MG63 (cell line): ENCODE measurements at regions not wholly inside any gene's neighbourhood (a gene's known extent, or its start where the extent isn't known, plus 50 kb on each side); places are given as distances from the start of the nearest gene placed in this dataset.
A peak's percentile ranks its signal among the peaks of the same experiment; 100 is the strongest.

Source experiments
- DNase-seq: peaks from one replicate; pipeline ENCODE4 v3.0.0-alpha.2; 2020
- H3K27me3 ChIP-seq: fragments of 250-450 bp; sonication (Bioruptor Pico); 2 replicates; pipeline ENCODE4 v1.5.1; 2020; ENCODE audit warnings: mild to moderate bottlenecking, moderate library complexity
- H3K36me3 ChIP-seq: fragments of 250-450 bp; sonication (Bioruptor Pico); 2 replicates; pipeline ENCODE4 v1.5.1; 2020; ENCODE audit warnings: mild to moderate bottlenecking, moderate library complexity
- H3K4me3 ChIP-seq: fragments of 250-450 bp; sonication (Bioruptor Pico); 2 replicates; pipeline ENCODE4 v1.5.1; 2020; ENCODE audit warnings: mild to moderate bottlenecking, moderate library complexity
- H3K9me3 ChIP-seq: fragments of 250-450 bp; sonication (Bioruptor Pico); 2 replicates; pipeline ENCODE4 v1.5.1; 2020; ENCODE audit warnings: mild to moderate bottlenecking, moderate library complexity

DNA sequence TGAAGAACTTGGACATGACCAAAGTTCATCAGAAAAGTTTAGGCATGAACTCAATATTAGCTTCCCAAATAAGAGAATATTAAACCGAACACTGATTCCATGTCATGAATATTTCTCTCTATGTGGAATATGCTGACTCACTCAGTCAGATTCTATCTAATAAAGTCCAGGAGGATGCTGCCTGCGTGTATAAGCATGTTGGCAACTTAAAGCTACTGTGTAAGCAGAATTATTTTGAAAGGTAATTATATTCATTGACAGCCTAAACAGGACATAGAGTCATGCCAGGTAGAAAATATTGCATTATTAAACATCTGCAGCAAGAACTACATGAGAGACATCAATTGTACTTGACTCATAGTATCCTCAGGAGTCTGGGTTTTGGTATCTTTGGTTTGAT lies 367.9 kb upstream of the SPOCK3 start:
- no peaks in the 10 kb centered on the region for H3K27me3 ChIP-seq
- no peak for DNase-seq
- no peaks in the 10 kb centered on the region for H3K9me3 ChIP-seq
- H3K36me3 ChIP-seq, result no peaks in the 10 kb centered on the region
- no peak overlapping the region for H3K4me3 ChIP-seq

DNA sequence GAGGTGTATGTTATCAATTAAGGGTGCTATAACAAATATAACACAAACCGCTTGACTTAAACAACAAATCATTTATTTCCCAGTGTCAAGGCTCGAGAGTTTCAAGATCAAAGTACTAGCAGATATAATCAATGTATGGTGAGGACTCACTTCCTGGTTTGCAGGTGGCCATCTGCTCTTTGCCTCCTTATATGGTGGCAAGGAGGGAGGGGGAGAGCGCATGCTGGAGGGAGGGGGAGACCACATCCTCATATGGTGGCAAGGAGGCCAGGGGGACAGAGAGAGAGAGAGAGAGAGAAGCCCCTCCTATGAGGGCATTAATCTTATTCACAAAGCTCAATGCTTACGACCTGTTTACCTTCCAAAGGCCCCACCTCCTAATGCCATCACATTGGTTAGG lies 372.3 kb upstream of the SPOCK3 start:
- H3K4me3 ChIP-seq, result no peak overlapping the region
- H3K27me3 ChIP-seq, result no peaks in the 10 kb centered on the region
- no peaks in the 10 kb centered on the region for H3K9me3 ChIP-seq
- no peaks in the 10 kb centered on the region for H3K36me3 ChIP-seq
- no peak for DNase-seq

DNA sequence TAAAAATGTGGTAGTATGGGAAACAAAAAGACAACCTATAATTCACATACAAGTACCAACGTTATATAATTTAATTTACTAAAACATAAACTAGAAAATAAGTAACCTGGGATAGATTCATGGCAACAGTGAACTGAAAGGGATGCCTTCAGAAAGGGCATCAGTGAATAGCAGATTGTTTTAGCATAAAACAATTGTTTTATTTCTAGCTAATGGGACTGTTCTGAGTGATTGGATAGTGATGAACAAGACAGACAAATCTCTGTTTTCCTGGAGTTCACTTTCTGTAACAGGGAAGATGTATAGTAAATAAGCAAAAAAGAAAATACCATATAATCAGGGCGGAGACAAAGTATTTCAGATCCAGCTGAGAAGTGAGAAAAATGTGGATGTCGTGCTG lies 379.1 kb upstream of the SPOCK3 start:
- Histone ChIP-seq H3K36me3 (no peaks in the 10 kb centered on the region), H3K27me3 (no peaks in the 10 kb centered on the region; the same call in 1 of the 2 replicates), H3K9me3 (no peaks in the 10 kb centered on the region; the same call in 1 of the 2 replicates), H3K4me3 (no peak overlapping the region)
- no peak for DNase-seq

DNA sequence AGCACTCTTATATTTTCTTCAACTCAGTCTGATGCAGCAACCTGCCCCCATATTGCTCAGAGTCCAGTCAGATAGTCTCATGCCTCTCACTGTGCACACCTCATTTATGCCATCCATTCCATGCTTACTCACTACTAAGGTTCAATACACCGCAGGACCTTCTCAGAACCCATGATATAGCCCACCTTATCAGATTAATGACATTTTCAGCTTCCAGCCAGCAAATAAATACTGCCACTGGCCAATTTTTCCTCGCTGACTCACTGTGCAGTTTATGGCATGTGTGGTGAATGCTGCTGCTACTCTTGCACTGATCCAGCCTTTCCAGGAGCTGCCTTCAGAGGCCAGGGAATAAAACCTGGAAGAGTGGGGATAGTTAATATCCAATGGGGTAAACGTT lies 380.6 kb upstream of the SPOCK3 start:
- Histone ChIP-seq H3K36me3 (no peaks in the 10 kb centered on the region), H3K4me3 (no peak overlapping the region), H3K27me3 (no peaks in the 10 kb centered on the region; the same call in 1 of the 2 replicates), H3K9me3 (no peaks in the 10 kb centered on the region; the same call in 1 of the 2 replicates)
- DNase-seq, result peak; percentile 23

DNA sequence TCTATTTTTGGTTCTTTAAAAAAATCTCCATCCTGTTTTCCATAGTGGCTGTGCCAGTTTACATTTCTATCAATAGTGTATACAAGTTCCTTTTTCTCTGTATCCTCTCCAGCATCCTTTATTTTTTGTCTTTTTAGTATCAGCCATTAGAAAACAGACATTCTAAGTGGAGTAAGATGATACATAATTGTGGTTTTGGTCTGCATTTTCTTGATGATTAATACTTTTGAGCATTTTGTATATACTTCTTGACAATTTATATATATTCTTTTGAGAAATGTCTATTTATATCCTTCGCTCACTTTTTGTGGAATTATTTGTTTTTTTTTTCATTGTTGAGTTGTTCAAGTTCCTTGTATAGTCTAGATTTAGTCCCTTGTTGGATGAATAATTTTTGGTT lies 382.2 kb upstream of the SPOCK3 start:
- H3K4me3 ChIP-seq, result no peak overlapping the region
- H3K27me3 ChIP-seq, result no peaks in the 10 kb centered on the region; the same call in 1 of the 2 replicates
- no peak for DNase-seq
- H3K36me3 ChIP-seq, result no peaks in the 10 kb centered on the region
- no peaks in the 10 kb centered on the region; the same call in 1 of the 2 replicates for H3K9me3 ChIP-seq

DNA sequence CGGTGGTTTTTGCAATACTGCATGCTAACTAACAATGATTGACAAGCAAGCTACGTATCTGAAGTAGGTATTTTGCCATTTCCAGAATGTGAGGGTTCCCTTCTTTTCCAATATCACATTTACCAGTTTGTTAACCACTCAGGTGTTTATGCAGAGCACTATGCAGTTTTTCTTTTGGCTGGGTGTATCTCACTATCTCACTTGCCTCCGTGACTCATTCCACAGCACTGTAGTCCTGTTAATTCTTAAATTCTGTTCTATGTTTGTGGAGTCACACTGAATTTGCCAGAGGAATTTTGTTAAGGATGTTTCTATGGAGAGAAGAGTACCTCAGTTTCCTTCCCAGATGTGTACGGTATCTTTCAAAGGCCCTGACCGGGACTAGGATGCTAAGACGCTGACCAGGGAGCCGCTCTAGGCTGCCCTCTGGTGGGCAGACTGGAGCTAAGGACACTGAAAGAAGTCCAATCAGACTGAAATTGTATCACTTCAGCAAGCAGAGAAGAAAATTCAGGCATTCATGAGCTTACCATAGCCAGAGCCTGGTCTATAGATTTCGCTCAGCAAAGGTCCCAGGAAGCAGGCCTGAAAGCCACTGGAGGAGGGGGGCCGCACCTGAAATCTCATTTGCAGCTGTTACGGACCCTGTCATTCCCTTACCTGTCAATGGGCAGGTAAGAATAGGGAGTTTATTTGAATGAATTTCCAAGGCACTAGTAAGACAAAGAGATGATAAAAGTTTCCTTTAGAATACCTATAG lies 388.4 kb upstream of the SPOCK3 start:
- H3K4me3 ChIP-seq, result no peak overlapping the region
- no peaks in the 10 kb centered on the region for H3K36me3 ChIP-seq
- peak; percentile 48 for DNase-seq
- H3K27me3 ChIP-seq, result no peaks in the 10 kb centered on the region
- H3K9me3 ChIP-seq, result no peaks in the 10 kb centered on the region

DNA sequence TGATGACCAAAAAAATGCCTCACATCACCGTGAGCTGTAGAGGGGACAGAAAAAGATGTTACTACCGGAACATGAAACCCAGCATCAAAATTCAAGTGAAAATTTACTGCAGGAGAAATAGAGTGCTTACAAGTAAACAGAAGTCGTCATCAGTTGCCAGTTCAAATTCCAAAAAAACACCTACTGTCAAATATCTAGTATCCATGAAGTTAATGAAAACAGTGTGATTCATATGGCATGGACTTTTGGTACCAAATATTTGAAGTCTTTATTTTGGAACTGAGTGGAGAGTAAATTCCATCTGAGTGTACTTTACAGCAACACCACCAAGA lies 388.9 kb upstream of the SPOCK3 start:
- H3K9me3 ChIP-seq, result no peaks in the 10 kb centered on the region
- H3K27me3 ChIP-seq, result no peaks in the 10 kb centered on the region
- H3K4me3 ChIP-seq, result no peak overlapping the region
- H3K36me3 ChIP-seq, result no peaks in the 10 kb centered on the region
- DNase-seq, result no peak

DNA sequence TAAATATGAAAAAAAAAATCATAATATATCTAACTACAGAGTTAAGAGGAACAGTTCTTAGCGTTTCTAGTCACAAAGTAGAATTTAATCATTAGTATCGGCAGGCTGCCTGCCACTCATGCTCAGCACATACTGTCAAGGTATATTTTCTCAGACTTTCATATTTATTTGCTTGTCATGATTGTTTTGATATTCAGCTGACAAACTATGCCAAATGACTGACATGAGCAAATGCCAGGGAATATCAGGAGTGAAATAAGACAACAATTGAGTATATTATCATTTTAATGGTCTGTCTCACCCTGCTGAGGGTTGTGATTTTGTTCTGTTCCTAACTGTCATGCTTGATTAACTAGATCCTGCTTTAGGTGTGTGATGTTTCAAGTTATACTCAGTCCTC lies 395.0 kb upstream of the SPOCK3 start:
- no peak for DNase-seq
- no peaks in the 10 kb centered on the region for H3K27me3 ChIP-seq
- H3K36me3 ChIP-seq, result no peaks in the 10 kb centered on the region
- no peaks in the 10 kb centered on the region for H3K9me3 ChIP-seq
- no peak overlapping the region for H3K4me3 ChIP-seq

DNA sequence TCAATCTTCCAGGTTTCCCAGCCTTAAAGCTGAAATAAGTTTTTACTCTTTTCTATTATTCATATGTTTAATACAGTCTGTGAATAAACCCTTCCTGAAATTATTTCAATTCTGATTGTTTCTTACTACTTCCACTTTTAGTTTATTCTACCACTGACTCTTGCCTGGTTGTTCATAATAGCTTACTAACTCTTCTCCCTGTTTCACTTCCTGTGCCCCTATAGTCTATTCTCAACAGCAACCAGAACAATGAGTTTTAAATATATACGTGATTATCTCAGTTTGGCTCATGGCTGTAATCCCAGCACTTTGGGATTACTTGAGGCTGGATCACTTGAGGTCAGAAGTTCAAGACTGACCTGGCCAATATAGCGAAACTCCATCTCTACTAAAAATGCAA lies 408.0 kb upstream of the SPOCK3 start:
- Histone ChIP-seq H3K4me3 (no peak overlapping the region), H3K9me3 (no peaks in the 10 kb centered on the region)
- DNase-seq, result no peak

DNA sequence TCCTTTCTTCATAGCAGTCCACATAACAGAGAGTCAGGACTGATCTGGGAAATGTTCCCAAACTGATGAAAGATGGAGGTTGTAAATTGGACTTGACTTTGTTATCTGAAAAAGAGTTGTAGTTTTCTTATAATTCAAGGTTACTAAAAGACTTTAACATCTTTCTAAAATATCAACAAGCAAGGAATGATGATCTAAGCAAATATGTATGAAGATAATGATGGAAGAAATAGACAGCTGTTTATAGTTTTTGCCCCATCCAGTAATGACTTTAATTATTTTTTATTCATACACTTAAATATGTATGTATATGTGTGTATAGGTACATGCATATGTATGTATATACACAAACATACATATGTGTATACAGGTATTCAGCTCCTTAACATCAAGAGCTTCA lies 411.1 kb upstream of the SPOCK3 start:
- H3K4me3 ChIP-seq, result no peak overlapping the region

More for the DNA sequence above, 408.0 kb upstream of the SPOCK3 start:
- H3K36me3 ChIP-seq, result no peaks in the 10 kb centered on the region
- H3K27me3 ChIP-seq, result no peaks in the 10 kb centered on the region

DNA sequence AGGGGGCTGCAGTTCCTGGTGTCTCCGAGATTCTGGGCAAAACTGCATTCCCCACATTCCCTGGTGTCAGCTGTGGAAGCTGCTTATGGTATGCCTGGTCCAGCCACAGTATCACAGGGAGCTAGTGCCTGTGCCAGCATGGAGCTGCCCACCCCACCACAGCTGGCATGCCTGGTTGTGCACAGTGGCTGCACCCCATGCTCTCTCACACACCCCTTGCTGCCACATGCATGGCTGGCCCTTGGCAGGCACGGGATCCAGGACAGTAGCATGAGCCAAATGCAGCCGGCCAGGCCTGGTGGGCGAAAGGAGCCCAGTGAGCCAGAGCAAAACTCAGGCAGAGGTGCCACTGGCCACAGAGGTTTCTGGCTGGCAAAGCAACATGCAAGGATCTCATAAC lies 418.0 kb upstream of the SPOCK3 start:
- H3K36me3 ChIP-seq, result no peaks in the 10 kb centered on the region
- DNase-seq, result no peak
- no peaks in the 10 kb centered on the region for H3K27me3 ChIP-seq
- no peak overlapping the region for H3K4me3 ChIP-seq
- H3K9me3 ChIP-seq, result 0 out of 2 replicates have a peak, but pooled peaks cover 2% of the 10 kb centered on the region

More for the DNA sequence above, 411.1 kb upstream of the SPOCK3 start:
- Histone ChIP-seq H3K9me3 (no peaks in the 10 kb centered on the region), H3K27me3 (no peaks in the 10 kb centered on the region), H3K36me3 (no peaks in the 10 kb centered on the region)
- DNase-seq, result no peak

DNA sequence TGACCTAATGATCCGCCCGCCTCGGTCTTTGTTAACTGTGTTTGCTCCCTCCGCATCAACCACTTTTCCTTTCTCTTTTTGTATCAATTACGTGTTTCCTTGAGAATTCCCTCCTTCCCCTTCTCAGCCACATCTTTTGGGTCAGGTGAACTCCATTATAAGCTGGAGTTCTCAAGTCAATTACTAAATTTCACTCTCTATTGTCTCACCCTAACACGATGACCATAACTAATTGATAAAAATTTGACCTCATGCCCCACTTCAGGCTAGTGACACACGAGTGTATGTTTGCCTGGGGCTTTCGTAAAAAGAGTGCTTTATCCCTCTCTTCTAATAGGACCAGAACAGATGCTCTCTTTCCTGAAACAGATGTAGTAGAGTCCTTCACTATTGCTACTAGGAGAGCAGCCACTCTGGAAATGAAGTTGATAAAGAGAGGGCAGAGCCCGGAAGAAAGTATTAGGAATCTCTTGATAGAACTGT lies 403.6 kb upstream of the ANXA10 start:
- DNase-seq, result no peak
- no peak overlapping the region for H3K4me3 ChIP-seq
- no peaks in the 10 kb centered on the region for H3K36me3 ChIP-seq
- H3K27me3 ChIP-seq, result no peaks in the 10 kb centered on the region
- no peaks in the 10 kb centered on the region for H3K9me3 ChIP-seq

DNA sequence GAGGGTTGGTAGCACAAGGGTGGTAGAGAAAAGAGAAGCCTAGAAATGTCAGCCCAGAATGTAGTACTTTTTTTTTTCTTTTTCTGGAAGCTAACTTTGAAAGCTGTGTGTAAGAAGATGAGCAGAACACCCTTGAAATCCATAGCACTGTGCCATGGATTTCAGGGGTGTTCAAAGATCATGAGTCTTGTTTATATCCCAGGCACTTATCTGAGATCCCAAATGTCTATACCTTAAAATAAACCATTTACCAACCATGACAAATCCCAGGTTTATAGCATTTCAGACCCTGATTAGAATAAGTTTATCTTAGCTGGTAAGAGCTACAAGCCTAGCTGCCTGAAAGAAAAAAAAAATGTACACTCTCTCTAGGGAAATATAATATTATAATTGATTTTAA lies 389.9 kb upstream of the ANXA10 start:
- H3K27me3 ChIP-seq, result no peaks in the 10 kb centered on the region
- no peaks in the 10 kb centered on the region for H3K9me3 ChIP-seq
- H3K36me3 ChIP-seq, result no peaks in the 10 kb centered on the region
- H3K4me3 ChIP-seq, result no peak overlapping the region
- DNase-seq, result no peak

DNA sequence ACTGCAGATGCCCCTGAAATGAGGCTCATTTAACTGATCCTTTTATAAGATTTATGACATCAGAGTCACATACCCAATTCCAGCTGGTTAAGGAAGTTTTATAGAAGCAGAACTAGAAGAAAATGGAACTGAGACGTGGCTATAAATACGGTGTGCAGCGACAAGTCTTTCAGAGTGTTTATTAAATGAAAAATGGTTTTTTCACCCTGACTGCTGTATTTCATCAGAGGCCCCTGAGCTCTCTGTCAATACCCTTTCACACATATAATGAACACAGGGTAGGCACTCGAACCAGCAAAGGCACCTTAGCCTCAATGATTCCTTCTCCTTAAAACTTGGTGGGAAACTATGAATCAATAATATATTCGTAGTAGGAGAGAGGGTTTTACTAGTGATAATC lies 380.8 kb upstream of the ANXA10 start:
- H3K4me3 ChIP-seq, result no peak overlapping the region
- 0 out of 2 replicates have a peak, but pooled peaks cover 2% of the 10 kb centered on the region for H3K27me3 ChIP-seq
- no peaks in the 10 kb centered on the region for H3K36me3 ChIP-seq
- no peak for DNase-seq
- H3K9me3 ChIP-seq, result no peaks in the 10 kb centered on the region

DNA sequence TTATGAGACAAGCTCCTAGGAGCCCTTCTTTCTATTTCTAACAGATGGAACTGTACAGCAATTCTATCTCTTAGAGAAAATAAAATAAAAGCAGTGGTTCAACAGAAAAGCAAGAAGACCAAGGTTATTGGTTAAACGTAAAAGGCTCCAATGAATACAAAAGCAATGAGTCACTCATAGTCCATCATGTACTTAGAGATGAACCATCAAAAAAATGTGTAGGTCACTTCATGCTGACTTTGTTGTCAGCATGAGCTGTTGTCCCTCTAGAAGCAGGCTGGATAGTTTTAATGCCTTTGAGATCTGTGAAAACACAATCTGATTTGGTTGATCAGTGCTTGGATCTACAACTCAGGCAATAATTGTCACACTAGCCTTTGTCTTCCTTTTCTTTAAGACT lies 378.6 kb upstream of the ANXA10 start:
- DNase-seq, result no peak
- Histone ChIP-seq H3K4me3 (no peak overlapping the region), H3K9me3 (no peaks in the 10 kb centered on the region), H3K27me3 (0 out of 2 replicates have a peak, but pooled peaks cover 2% of the 10 kb centered on the region), H3K36me3 (no peaks in the 10 kb centered on the region)

DNA sequence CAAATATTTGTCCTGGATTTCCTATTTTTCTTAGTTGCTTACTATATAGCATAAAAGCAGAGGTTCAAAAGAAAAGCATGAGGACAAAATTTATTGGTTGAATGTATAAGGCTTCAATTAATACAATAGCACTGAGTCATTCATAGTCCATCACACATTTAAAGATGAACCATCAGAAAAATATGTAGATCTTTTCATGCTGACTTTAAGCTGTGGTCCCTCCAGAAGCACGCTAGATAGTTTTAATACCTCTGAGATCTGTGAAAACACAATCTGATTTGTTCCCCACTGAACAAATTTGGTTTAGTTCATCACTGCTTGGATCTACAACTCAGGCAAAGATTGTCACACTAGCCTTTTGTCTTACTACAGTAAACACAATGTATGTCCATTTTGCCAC lies 377.2 kb upstream of the ANXA10 start:
- H3K9me3 ChIP-seq, result no peaks in the 10 kb centered on the region

DNA sequence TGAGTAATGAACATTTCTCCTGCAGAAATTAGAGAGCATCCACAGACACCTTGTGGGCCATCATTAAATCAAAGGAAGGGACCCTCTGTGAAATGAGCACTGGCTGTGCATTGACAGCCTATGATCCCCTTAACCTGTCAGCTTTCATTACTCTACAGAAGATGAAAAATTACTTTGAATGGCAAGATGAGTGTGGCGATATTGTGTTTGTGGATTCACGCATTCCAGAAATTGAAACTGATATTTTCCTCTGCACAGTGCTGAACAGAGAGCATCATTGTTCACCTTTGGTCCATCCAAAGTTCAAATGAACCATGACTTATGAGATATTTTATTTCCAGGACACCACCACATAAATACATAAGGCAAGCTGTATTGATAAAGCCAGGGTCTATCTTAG lies 374.8 kb upstream of the ANXA10 start:
- DNase-seq, result no peak
- Histone ChIP-seq H3K27me3 (0 out of 2 replicates have a peak, but pooled peaks cover 2% of the 10 kb centered on the region), H3K36me3 (no peaks in the 10 kb centered on the region), H3K9me3 (no peaks in the 10 kb centered on the region), H3K4me3 (no peak overlapping the region)

More for the DNA sequence above, 377.2 kb upstream of the ANXA10 start:
- Histone ChIP-seq H3K36me3 (no peaks in the 10 kb centered on the region), H3K27me3 (0 out of 2 replicates have a peak, but pooled peaks cover 2% of the 10 kb centered on the region), H3K4me3 (no peak overlapping the region)
- DNase-seq, result no peak
